HepG2 (cell line): ENCODE measurements at regions not wholly inside any gene's neighbourhood (a gene's known extent, or its start where the extent isn't known, plus 50 kb on each side); places are given as distances from the start of the nearest gene placed in this dataset.

Experiments
- AGO2 ChIP-seq: fragments of 200-400 bp; formaldehyde crosslinking; optimal IDR thresholded peaks from 2 replicates; pipeline ENCODE3; 2017; ENCODE audit warnings: mild to moderate bottlenecking, low read depth, low read length, moderate library complexity
- ARID2 ChIP-seq: sonication (generic); formaldehyde crosslinking; IDR thresholded peaks from 2 replicates; pipeline ENCODE4 v1.8.1; 2022; ENCODE audit warnings: mild to moderate bottlenecking, missing genetic modification reagents, borderline replicate concordance
- CAMTA2 ChIP-seq: sonication (generic); formaldehyde crosslinking; IDR thresholded peaks from 2 replicates; pipeline ENCODE4 v1.4.0; 2020; ENCODE audit warnings: mild to moderate bottlenecking, missing genetic modification reagents, borderline replicate concordance
- HOXA7 ChIP-seq: sonication (generic); formaldehyde crosslinking; IDR thresholded peaks from 2 replicates; pipeline ENCODE4 v1.8.1; 2022; ENCODE audit warnings: mild to moderate bottlenecking, missing genetic modification reagents, moderate library complexity
- NFKBIZ ChIP-seq: IDR thresholded peaks from 2 replicates; pipeline ENCODE4 v1.6.1; 2018; ENCODE audit warnings: missing genetic modification reagents, missing compliant biosample characterization
- NONO ChIP-seq, 2 experiments: fragments of 450-650 bp in 1 of 2; sonication (generic) in 1 of 2; formaldehyde crosslinking in 1 of 2; IDR thresholded peaks in 1 of 2; conservative IDR thresholded peaks in 1 of 2; 2 replicates each; pipeline versions ENCODE4 v1.6.1 to v1.8.0; 2017 to 2022; ENCODE audit warnings: mild to moderate bottlenecking in 1 of 2, missing genetic modification reagents in 1 of 2, moderate library complexity in 1 of 2
- RARA ChIP-seq: IDR thresholded peaks from 2 replicates; pipeline ENCODE4 v1.6.1; 2016; ENCODE audit warnings: missing genetic modification reagents, missing compliant biosample characterization
- SIX4 ChIP-seq: sonication (generic); formaldehyde crosslinking; IDR thresholded peaks from 2 replicates; pipeline ENCODE4 v1.4.0; 2020; ENCODE audit warnings: missing genetic modification reagents
- ZNF317 ChIP-seq: sonication (generic); formaldehyde crosslinking; IDR thresholded peaks from 2 replicates; pipeline ENCODE4 v1.5.0; 2020; ENCODE audit warnings: mild to moderate bottlenecking, missing genetic modification reagents
- ZNF33A ChIP-seq: sonication (generic); formaldehyde crosslinking; IDR thresholded peaks from 2 replicates; pipeline ENCODE4 v1.5.1; 2020; ENCODE audit warnings: missing genetic modification reagents, mild to moderate bottlenecking, moderate library complexity, borderline replicate concordance
- ZNF34 ChIP-seq: sonication (generic); formaldehyde crosslinking; IDR thresholded peaks from 2 replicates; pipeline ENCODE4 v1.4.0; 2020; ENCODE audit warnings: mild to moderate bottlenecking, missing genetic modification reagents, borderline replicate concordance
- ZNF382 ChIP-seq: sonication (generic); formaldehyde crosslinking; IDR thresholded peaks from 2 replicates; pipeline ENCODE4 v1.5.0; 2020; ENCODE audit warnings: missing genetic modification reagents, mild to moderate bottlenecking, borderline replicate concordance
- ZNF598 ChIP-seq: sonication (generic); formaldehyde crosslinking; IDR thresholded peaks from 2 replicates; pipeline ENCODE4 v1.5.1; 2020; ENCODE audit warnings: mild to moderate bottlenecking, missing genetic modification reagents, borderline replicate concordance
- TF ChIP-seq, protein P1 (sequence below): sonication (generic); formaldehyde crosslinking; IDR thresholded peaks from 2 replicates; pipeline ENCODE4 v1.8.1; 2022; ENCODE audit warnings: low read depth, mild to moderate bottlenecking, missing genetic modification reagents
- TF ChIP-seq, protein P2 (sequence below), 2 experiments: sonication (generic) in 1 of 2; formaldehyde crosslinking in 1 of 2; IDR thresholded peaks; 2 replicates each; pipeline versions ENCODE4 v1.5.1 to v1.6.1; 2011 to 2020; ENCODE audit warnings: borderline replicate concordance in 1 of 2, low read depth in 1 of 2, low read length in 1 of 2, mild to moderate bottlenecking in 1 of 2, missing genetic modification reagents in 1 of 2, moderate library complexity in 1 of 2
- TF ChIP-seq, protein P3 (sequence below): sonication (generic); formaldehyde crosslinking; IDR thresholded peaks from 2 replicates; pipeline ENCODE4 v1.5.0; 2020; ENCODE audit warnings: missing genetic modification reagents, mild to moderate bottlenecking, borderline replicate concordance
- TF ChIP-seq, protein P4 (sequence below): sonication (generic); formaldehyde crosslinking; IDR thresholded peaks from 2 replicates; pipeline ENCODE4 v1.8.0; 2022; ENCODE audit warnings: mild to moderate bottlenecking, missing genetic modification reagents; ENCODE audit not compliant: insufficient replicate concordance
- TF ChIP-seq, protein P5 (sequence below): sonication (generic); formaldehyde crosslinking; IDR thresholded peaks from 2 replicates; pipeline ENCODE4 v1.5.1; 2020; ENCODE audit warnings: mild to moderate bottlenecking, missing genetic modification reagents, borderline replicate concordance

DNA sequence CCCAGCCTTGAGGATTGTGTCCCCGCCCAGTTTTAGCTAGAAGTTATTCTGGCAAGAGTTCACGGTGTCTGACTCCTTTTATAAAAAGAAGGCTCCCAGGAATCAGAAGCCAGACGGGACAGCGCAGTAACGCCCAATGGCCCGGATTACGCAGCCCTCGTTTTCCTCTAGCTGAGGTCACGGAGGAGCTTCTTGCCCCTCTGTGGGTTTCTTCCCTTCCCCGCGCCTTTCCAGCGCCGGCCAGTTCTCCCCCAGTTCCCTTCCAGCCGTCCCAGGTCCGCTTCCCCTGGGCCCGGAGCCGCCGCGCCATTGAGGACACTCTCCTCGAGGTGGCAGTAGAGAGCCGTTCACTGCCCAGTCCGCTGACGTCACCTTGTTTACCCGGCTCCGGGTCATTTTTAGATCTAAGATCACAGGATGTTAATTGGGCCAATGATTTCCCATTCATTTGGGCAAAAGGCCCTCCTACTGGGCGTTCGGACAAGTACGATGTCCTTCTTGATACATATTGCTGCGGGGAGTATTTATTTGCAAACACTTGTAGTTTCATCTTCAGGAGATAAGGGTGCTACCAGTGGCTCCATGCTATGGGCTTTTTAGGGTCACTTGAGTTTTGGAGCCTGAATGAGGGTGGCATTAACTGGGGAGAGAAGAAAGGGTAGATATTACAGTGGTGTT lies 81.5 kb upstream of the PPM1B start (continued):
- TF ChIP-seq NFKBIZ (CRISPR knock-in tag) (0 out of 2 replicates have a peak, but pooled peaks have one; percentile 68), NONO (IDR thresholded peaks at IDR 0.05) (no peak), NONO (CRISPR knock-in tag; conservative IDR thresholded peaks at IDR 0.05) (peak; percentile 51; the same call in 1 of the 2 replicates), SIX4 (peak; percentile 24; the same call in 1 of the 2 replicates), ZNF382 (CRISPR knock-in tag) (no peak), ARID2 (no peak), AGO2 (no peak), ZNF598 (no peak), ZNF33A (no peak), RARA (CRISPR knock-in tag) (peak; percentile 44; the same call in 1 of the 2 replicates), ZNF317 (0 out of 2 replicates have a peak, but pooled peaks have one; percentile 44), CAMTA2 (no peak), HOXA7 (CRISPR knock-in tag) (no peak), ZNF34 (CRISPR knock-in tag) (no peak)
- TF ChIP-seq, protein P1, sequence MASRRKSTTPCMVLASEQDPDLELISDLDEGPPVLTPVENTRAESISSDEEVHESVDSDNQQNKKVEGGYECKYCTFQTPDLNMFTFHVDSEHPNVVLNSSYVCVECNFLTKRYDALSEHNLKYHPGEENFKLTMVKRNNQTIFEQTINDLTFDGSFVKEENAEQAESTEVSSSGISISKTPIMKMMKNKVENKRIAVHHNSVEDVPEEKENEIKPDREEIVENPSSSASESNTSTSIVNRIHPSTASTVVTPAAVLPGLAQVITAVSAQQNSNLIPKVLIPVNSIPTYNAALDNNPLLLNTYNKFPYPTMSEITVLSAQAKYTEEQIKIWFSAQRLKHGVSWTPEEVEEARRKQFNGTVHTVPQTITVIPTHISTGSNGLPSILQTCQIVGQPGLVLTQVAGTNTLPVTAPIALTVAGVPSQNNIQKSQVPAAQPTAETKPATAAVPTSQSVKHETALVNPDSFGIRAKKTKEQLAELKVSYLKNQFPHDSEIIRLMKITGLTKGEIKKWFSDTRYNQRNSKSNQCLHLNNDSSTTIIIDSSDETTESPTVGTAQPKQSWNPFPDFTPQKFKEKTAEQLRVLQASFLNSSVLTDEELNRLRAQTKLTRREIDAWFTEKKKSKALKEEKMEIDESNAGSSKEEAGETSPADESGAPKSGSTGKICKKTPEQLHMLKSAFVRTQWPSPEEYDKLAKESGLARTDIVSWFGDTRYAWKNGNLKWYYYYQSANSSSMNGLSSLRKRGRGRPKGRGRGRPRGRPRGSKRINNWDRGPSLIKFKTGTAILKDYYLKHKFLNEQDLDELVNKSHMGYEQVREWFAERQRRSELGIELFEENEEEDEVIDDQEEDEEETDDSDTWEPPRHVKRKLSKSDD (CRISPR knock-in tag): no peak
- TF ChIP-seq, protein P2, sequence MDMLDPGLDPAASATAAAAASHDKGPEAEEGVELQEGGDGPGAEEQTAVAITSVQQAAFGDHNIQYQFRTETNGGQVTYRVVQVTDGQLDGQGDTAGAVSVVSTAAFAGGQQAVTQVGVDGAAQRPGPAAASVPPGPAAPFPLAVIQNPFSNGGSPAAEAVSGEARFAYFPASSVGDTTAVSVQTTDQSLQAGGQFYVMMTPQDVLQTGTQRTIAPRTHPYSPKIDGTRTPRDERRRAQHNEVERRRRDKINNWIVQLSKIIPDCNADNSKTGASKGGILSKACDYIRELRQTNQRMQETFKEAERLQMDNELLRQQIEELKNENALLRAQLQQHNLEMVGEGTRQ (IDR thresholded peaks at IDR 0.05; ENCODE audit: low read depth, low read length): no peak
- TF ChIP-seq, protein P2 (CRISPR knock-in tag; IDR thresholded peaks at IDR 0.05; ENCODE audit: borderline replicate concordance): no peak
- TF ChIP-seq, protein P3, sequence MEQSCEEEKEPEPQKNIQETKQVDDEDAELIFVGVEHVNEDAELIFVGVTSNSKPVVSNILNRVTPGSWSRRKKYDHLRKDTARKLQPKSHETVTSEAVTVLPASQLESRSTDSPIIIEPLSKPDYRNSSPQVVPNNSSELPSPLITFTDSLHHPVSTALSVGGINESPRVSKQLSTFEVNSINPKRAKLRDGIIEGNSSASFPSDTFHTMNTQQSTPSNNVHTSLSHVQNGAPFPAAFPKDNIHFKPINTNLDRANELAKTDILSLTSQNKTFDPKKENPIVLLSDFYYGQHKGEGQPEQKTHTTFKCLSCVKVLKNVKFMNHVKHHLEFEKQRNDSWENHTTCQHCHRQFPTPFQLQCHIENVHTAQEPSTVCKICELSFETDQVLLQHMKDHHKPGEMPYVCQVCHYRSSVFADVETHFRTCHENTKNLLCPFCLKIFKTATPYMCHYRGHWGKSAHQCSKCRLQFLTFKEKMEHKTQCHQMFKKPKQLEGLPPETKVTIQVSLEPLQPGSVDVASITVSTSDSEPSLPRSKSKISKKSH (CRISPR knock-in tag): no peak
- TF ChIP-seq, protein P4, sequence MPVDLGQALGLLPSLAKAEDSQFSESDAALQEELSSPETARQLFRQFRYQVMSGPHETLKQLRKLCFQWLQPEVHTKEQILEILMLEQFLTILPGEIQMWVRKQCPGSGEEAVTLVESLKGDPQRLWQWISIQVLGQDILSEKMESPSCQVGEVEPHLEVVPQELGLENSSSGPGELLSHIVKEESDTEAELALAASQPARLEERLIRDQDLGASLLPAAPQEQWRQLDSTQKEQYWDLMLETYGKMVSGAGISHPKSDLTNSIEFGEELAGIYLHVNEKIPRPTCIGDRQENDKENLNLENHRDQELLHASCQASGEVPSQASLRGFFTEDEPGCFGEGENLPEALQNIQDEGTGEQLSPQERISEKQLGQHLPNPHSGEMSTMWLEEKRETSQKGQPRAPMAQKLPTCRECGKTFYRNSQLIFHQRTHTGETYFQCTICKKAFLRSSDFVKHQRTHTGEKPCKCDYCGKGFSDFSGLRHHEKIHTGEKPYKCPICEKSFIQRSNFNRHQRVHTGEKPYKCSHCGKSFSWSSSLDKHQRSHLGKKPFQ (CRISPR knock-in tag): no peak
- TF ChIP-seq, protein P5, sequence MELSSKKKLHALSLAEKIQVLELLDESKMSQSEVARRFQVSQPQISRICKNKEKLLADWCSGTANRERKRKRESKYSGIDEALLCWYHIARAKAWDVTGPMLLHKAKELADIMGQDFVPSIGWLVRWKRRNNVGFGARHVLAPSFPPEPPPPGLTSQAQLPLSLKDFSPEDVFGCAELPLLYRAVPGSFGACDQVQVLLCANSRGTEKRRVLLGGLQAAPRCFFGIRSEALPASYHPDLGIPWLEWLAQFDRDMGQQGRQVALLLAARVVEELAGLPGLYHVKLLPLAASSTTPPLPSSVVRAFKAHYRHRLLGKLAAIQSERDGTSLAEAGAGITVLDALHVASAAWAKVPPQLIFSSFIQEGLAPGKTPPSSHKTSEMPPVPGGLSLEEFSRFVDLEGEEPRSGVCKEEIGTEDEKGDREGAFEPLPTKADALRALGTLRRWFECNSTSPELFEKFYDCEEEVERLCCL (CRISPR knock-in tag): no peak
